GM12864 (cell line): ENCODE measurements at regions not wholly inside any gene's neighbourhood (a gene's known extent, or its start where the extent isn't known, plus 50 kb on each side); places are given as distances from the start of the nearest gene placed in this dataset.

Source experiments
- DNase-seq: peaks from one replicate; pipeline ENCODE4 v3.0.0-alpha.2; 2011; ENCODE audit warnings: low read depth
- H3K4me3 ChIP-seq: 2 replicates; pipeline ENCODE4 v1.5.1; 2011; ENCODE audit warnings: mild to moderate bottlenecking, low read depth, low read length, control low read depth
- TF ChIP-seq, protein P1 (sequence below): IDR thresholded peaks from 2 replicates; pipeline ENCODE4 v1.5.1; 2011; ENCODE audit warnings: low read depth, mild to moderate bottlenecking, moderate library complexity, low read length, control low read depth, inconsistent platforms; ENCODE audit errors: missing control alignments

DNA sequence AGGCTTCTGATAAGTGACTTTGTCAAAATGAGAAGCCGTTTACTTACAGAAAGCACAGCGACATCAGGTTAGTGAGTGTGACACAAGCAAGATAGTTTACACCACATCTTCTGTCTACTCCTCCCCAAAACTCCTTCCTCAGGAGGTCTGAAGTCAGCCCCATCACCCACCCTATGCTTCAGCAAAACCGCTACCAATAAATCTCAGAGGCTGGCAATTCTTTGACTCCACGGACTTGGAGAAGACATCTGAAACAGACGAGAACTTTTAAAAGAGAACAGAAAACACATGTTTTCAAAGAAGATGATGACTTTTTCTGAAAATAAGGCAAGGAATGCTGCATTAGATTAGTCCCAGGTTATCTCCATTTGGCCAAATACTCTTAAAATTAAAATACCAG lies 261.1 kb downstream of the TBC1D4 start:
- no peak for DNase-seq
- TF ChIP-seq, protein P1, sequence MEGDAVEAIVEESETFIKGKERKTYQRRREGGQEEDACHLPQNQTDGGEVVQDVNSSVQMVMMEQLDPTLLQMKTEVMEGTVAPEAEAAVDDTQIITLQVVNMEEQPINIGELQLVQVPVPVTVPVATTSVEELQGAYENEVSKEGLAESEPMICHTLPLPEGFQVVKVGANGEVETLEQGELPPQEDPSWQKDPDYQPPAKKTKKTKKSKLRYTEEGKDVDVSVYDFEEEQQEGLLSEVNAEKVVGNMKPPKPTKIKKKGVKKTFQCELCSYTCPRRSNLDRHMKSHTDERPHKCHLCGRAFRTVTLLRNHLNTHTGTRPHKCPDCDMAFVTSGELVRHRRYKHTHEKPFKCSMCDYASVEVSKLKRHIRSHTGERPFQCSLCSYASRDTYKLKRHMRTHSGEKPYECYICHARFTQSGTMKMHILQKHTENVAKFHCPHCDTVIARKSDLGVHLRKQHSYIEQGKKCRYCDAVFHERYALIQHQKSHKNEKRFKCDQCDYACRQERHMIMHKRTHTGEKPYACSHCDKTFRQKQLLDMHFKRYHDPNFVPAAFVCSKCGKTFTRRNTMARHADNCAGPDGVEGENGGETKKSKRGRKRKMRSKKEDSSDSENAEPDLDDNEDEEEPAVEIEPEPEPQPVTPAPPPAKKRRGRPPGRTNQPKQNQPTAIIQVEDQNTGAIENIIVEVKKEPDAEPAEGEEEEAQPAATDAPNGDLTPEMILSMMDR = no peak
- no peak overlapping the region for H3K4me3 ChIP-seq

- no peak for DNase-seq
- no peak overlapping the region for H3K4me3 ChIP-seq
- TF ChIP-seq, protein P1 = no peak
Observed at GRCh38 chr13:75220238-75220542, 261.8 kb downstream of the TBC1D4 start.

DNA sequence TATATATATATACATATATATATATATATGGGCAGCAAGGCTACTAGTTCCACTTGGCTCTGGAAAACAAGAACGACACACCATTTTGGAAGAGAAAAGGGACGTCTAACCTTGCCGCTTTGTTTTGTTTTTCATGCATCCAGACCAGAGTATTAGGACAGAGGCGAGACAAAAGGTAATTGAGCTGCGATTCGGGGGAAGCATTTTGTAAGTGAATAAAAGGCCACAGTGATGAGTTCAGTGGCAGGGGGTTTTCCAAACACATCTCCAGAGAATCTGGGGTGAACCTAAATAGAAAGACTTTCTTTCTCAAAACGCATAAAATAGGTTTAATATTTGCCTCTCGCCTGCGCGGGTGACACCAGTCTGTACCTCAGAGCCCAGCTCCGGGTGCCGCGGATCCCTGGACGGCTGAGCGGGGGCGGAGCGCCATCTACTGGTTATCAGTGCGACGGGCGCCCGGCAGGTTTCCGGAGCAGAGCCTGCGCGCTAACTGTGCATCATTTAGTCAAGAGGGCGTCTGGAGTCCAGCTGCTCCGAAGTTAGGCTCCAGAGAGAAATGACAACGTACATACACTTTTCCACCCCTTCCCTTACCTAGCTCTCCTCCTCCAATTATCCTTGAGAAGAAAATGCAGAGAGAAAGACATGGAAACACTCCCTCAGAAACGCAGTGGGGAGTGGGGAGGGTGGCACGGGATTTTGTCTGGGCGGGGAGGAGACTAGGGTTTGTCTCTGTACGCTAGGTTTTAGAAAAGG lies 262.3 kb downstream of the TBC1D4 start:
- peak; percentile 19 for DNase-seq
- H3K4me3 ChIP-seq = no peak overlapping the region

DNA sequence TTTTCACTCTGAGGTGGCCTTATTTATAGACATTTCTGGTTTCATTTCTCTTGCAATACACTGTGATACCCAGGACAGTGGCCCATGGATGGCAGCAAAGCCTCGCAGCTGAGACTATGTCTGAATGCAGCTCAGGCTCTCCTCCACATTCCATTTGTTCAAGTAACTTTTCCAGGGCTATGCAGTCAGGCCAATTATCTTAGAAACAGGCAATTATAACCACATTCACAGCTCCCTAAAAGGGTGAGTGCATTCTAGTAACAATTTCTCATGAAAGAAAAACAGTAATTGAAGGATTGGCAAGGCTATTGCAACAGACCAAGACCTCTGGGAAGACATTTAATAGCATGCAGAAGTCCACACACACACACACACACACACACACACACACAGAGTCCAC lies 264.0 kb downstream of the TBC1D4 start:
- H3K4me3 ChIP-seq = no peak overlapping the region
- TF ChIP-seq, protein P1 = no peak
- no peak for DNase-seq

More for the DNA sequence above, 262.3 kb downstream of the TBC1D4 start:
- TF ChIP-seq, protein P1 = peak; percentile 87

DNA sequence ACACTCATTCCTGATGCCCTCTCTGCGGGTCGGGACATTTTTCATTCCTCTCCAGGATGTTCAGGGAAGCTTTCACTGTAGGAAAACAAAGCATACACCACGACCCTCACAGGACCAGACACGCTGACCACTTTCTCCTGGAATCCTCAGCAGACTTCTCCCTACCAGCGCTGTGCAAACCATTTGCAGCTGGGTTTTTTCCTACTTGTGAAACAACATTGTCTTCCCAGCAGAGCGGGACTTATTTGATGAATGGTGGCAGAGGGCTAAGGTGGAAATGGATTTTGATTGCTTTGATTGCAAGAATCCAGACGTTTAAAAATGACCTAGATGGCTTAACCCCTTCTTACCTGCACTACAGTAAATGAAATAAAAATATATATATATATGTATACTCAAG lies 265.9 kb downstream of the TBC1D4 start:
- no peak for DNase-seq
- H3K4me3 ChIP-seq = no peak overlapping the region
- TF ChIP-seq, protein P1 = no peak

GRCh38 chr13:75214846-75215245 lies 267.1 kb downstream of the TBC1D4 start:
- no peak overlapping the region for H3K4me3 ChIP-seq
- DNase-seq = no peak
- TF ChIP-seq, protein P1 = no peak

GRCh38 chr13:75202981-75203380 lies 279.0 kb downstream of the TBC1D4 start:
- H3K4me3 ChIP-seq = no peak overlapping the region
- no peak for DNase-seq
- TF ChIP-seq, protein P1 = no peak
